Glutamatergic neuron (in vitro differentiated cells): ENCODE measurements at regions not wholly inside any gene's neighbourhood (a gene's known extent, or its start where the extent isn't known, plus 50 kb on each side); places are given as distances from the start of the nearest gene placed in this dataset.

Experiments
- DNase-seq: peaks from one replicate; pipeline ENCODE4 v3.0.0; 2022
- H3K27ac Mint-ChIP-seq: one replicate; pipeline ENCODE4 v1.8.0; 2020; ENCODE audit warnings: mild to moderate bottlenecking, mixed read lengths, inconsistent platforms; ENCODE audit not compliant: unreplicated experiment
- H3K27me3 Mint-ChIP-seq: one replicate; pipeline ENCODE4 v1.8.0; 2020; ENCODE audit warnings: mild to moderate bottlenecking, moderate library complexity, mixed read lengths, inconsistent platforms; ENCODE audit not compliant: unreplicated experiment
- H3K36me3 Mint-ChIP-seq: one replicate; pipeline ENCODE4 v1.8.0; 2020; ENCODE audit warnings: mild to moderate bottlenecking, mixed read lengths, inconsistent platforms; ENCODE audit not compliant: unreplicated experiment
- H3K4me1 Mint-ChIP-seq: one replicate; pipeline ENCODE4 v1.8.0; 2020; ENCODE audit warnings: mild to moderate bottlenecking, low read depth, mixed read lengths, inconsistent platforms; ENCODE audit not compliant: unreplicated experiment
- H3K4me3 Mint-ChIP-seq: one replicate; pipeline ENCODE4 v1.8.0; 2020; ENCODE audit warnings: mild to moderate bottlenecking, mixed read lengths, inconsistent platforms; ENCODE audit not compliant: unreplicated experiment
- H3K9me3 Mint-ChIP-seq: one replicate; pipeline ENCODE4 v1.8.0; 2020; ENCODE audit warnings: mild to moderate bottlenecking, moderate library complexity, mixed read lengths, inconsistent platforms; ENCODE audit not compliant: unreplicated experiment
- TF ChIP-seq, protein P1 (sequence below): fragments of 200-600 bp; sonication (generic); IDR thresholded peaks from one replicate; pipeline ENCODE4 v1.5.0; 2021; ENCODE audit not compliant: partially characterized antibody, unreplicated experiment

DNA sequence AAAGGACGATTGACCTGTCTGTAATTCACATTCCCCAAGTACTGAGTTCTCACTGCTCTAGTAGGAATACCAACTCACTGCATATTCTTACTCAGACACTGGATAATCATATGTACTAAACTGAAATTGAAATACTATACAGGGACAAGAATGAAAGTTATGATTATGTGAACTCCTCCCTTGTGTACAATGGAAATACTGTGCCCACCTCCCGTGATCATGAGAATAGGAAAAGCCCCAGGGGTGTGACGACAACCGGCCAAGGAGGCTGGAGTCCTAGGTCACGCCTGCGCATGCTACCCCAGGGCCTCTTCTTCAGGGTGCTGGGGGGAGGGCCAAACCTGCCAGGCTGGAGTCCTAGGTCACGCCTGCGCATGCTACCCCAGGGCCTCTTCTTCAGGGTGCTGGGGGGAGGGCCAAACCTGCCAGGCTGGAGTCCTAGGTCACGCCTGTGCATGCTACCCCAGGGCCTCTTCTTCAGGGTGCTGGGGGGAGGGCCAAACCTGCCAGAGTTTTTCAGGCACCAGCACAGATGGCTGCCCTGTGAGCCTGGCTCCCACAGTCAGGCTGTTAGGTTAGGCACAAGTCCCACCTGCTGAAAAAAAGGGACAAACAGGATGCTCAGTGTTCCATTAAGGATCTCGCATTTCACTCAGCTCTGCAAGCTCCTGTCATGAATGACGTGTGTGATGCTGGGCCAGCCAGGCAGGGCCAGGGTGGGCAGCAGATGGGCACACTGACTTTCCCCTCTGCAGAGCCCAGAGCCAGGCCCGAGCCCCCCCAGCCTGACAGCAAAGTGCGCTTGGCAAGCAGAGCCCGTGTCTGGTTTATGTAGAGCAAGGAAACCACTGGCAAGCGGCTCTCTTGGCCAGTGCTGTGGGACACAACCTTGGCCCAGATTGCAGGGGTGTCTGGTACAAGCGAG is 107.7 kb downstream of the FOXF2 start:
- Mint-ChIP-seq H3K4me3 (no peak overlapping the region), H3K27ac (no peak overlapping the region), H3K4me1 (peaks cover 20% of the 10 kb centered on the region), H3K27me3 (peaks cover 9% of the 10 kb centered on the region), H3K9me3 (peaks cover 11% of the 10 kb centered on the region), H3K36me3 (peaks cover 14% of the 10 kb centered on the region)
- DNase-seq = peak; percentile 41
- TF ChIP-seq, protein P1, sequence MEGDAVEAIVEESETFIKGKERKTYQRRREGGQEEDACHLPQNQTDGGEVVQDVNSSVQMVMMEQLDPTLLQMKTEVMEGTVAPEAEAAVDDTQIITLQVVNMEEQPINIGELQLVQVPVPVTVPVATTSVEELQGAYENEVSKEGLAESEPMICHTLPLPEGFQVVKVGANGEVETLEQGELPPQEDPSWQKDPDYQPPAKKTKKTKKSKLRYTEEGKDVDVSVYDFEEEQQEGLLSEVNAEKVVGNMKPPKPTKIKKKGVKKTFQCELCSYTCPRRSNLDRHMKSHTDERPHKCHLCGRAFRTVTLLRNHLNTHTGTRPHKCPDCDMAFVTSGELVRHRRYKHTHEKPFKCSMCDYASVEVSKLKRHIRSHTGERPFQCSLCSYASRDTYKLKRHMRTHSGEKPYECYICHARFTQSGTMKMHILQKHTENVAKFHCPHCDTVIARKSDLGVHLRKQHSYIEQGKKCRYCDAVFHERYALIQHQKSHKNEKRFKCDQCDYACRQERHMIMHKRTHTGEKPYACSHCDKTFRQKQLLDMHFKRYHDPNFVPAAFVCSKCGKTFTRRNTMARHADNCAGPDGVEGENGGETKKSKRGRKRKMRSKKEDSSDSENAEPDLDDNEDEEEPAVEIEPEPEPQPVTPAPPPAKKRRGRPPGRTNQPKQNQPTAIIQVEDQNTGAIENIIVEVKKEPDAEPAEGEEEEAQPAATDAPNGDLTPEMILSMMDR = no peak

DNA sequence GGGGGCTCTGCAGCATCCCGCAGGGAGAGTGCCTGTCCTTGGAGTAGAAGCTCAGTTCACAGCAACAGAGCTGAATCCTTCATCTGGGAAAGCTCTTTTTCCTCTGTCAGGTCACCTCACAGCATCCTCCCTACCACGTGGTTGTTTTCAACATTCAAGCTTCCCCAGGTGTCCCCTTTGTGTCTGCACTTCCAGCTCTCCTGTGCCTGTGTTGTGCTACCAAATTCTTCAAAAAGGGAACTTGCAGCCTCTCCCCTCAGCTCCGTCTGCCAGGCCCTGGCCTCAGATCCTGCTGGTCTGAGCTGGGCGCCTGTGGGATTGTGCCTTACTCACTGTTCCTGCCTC is 108.4 kb downstream of the FOXF2 start:
- peaks cover 15% of the 10 kb centered on the region for H3K9me3 Mint-ChIP-seq
- DNase-seq = no peak
- TF ChIP-seq, protein P1 = no peak
- peaks cover 26% of the 10 kb centered on the region for H3K4me1 Mint-ChIP-seq
- peaks cover 16% of the 10 kb centered on the region for H3K36me3 Mint-ChIP-seq
- H3K4me3 Mint-ChIP-seq = no peak overlapping the region
- H3K27me3 Mint-ChIP-seq = peaks cover 12% of the 10 kb centered on the region
- no peak overlapping the region for H3K27ac Mint-ChIP-seq

DNA sequence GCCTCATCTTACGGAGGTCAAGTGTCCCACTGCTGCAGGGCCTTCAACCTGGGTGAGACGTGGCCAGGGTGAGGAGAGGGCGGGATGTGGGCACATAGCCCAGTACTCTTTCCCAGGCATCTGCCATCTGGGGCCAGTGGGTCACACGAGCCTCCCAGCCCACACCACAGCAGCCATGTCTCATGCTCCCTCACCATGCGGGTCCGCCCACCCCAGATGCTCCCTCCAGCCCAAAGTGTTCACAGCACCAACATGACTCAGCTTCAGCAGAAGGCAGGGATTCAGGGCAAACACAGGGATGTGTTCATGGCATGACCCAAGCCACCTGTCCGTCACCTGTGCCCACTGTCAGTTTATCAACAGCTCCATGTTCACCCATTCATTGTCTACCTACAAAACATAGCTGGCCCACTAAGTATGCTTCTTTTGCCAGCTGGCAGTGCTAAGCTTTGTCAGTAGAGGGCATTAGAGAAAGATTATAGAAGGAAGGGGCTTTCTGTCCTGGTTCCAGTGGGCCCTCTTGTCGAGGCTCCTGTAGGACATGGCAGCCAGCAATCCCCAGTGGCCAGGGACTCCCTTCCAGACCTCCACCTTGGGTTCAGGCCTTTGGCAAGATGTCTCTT is 109.2 kb downstream of the FOXF2 start:
- Mint-ChIP-seq H3K4me3 (no peak overlapping the region), H3K27me3 (peaks cover 12% of the 10 kb centered on the region), H3K27ac (peak overlapping the region; percentile 28), H3K4me1 (peaks cover 26% of the 10 kb centered on the region), H3K36me3 (peaks cover 16% of the 10 kb centered on the region), H3K9me3 (peaks cover 15% of the 10 kb centered on the region)
- TF ChIP-seq, protein P1 = no peak
- DNase-seq = no peak

DNA sequence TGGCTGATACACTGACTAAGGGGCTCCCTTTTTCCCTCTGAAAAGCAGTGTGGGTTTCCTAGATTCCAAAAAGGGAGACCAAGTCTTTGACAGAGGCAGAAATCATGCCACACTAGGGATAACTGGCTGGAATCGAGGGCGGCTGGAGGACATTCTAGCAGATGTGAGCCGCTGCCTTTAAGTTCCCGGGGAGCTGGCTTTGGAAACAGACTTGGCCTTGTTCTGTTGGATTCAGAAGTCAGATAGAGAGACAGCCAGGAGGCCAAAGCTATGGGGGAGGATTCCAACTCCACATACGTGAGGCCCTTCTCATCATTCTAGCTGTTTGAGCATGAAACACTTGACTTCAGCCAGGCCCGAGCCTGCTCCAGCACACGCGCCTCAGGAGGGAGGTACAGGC is 109.9 kb upstream of the FOXC1 start:
- TF ChIP-seq, protein P1 = no peak
- no peak overlapping the region for H3K27ac Mint-ChIP-seq
- peaks cover 16% of the 10 kb centered on the region for H3K36me3 Mint-ChIP-seq
- H3K9me3 Mint-ChIP-seq = peaks cover 13% of the 10 kb centered on the region
- H3K27me3 Mint-ChIP-seq = peaks cover 12% of the 10 kb centered on the region
- peaks cover 34% of the 10 kb centered on the region for H3K4me1 Mint-ChIP-seq
- H3K4me3 Mint-ChIP-seq = no peak overlapping the region
- no peak for DNase-seq

DNA sequence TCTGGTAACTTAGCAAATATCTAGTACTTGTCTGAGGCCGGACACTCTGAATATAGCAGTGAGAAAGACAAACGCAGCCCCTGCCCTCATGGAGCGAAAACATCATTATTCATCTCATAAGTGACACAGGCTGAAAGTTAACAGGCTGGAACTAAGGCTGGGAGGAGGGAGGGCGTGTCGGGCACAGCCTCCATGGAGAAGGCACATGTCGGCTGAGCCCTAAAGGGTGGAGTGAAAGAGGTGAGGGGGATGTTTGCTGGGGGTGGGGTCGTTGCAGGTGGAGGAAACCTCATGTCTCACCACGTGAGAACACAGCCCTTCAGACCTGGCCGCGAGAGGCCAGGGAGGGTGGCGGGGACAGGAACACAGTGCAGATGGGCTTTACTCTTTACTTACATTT is 108.8 kb upstream of the FOXC1 start:
- H3K4me1 Mint-ChIP-seq = peaks cover 37% of the 10 kb centered on the region
- TF ChIP-seq, protein P1 = no peak
- no peak for DNase-seq
- no peak overlapping the region for H3K4me3 Mint-ChIP-seq
- peaks cover 12% of the 10 kb centered on the region for H3K27me3 Mint-ChIP-seq
- peaks cover 15% of the 10 kb centered on the region for H3K36me3 Mint-ChIP-seq
- H3K9me3 Mint-ChIP-seq = peaks cover 13% of the 10 kb centered on the region
- H3K27ac Mint-ChIP-seq = peak overlapping the region; percentile 90
